HEK293T (cell line): ENCODE measurements at regions not wholly inside any gene's neighbourhood (a gene's known extent, or its start where the extent isn't known, plus 50 kb on each side); places are given as distances from the start of the nearest gene placed in this dataset.

Experiments
- FOXM1 ChIP-seq: fragments of 450-650 bp; IDR thresholded peaks from 2 replicates; pipeline ENCODE4 v1.6.1; 2017; ENCODE audit warnings: mild to moderate bottlenecking, borderline replicate concordance
- NFRKB ChIP-seq: fragments of 450-650 bp; IDR thresholded peaks from 2 replicates; pipeline ENCODE4 v1.6.1; 2016; ENCODE audit warnings: mild to moderate bottlenecking, moderate library complexity
- TARDBP ChIP-seq: fragments of 450-650 bp; IDR thresholded peaks from 2 replicates; pipeline ENCODE4 v1.6.1; 2016

- TF ChIP-seq NFRKB: no peak
- TF ChIP-seq FOXM1: no peak
- TF ChIP-seq TARDBP: no peak
Measured at GRCh38 chr13:106688940-106689339, 121.0 kb upstream of the ARGLU1 start.
